Cardiac muscle cell (in vitro differentiated cells and primary cell): ENCODE measurements at regions not wholly inside any gene's neighbourhood (a gene's known extent, or its start where the extent isn't known, plus 50 kb on each side); places are given as distances from the start of the nearest gene placed in this dataset.
"Not testable (repeated sequence)": the region's sequence is repeated elsewhere in the genome, so short reads cannot be mapped to it uniquely, and the experiment has no call there.

Experiments
- DNase-seq, 2 donors: peaks; one replicate each; pipeline versions ENCODE4 v3.0.0 to v3.0.0-alpha.2; 2010 to 2017; ENCODE audit warnings: low read depth in 1 of 2, low spot score in 1 of 2
- H3K27ac ChIP-seq: fragments of 200-600 bp; sonication (generic); 2 replicates; pipeline ENCODE4 v1.5.1; 2016
- H3K27me3 ChIP-seq: fragments of 200-600 bp; sonication (generic); 2 replicates; pipeline ENCODE4 v1.6.0; 2016; ENCODE audit warnings: control low read depth
- H3K36me3 ChIP-seq: fragments of 200-600 bp; sonication (generic); 2 replicates; pipeline ENCODE4 v1.5.1; 2016; ENCODE audit warnings: control low read depth
- H3K4me1 ChIP-seq: fragments of 200-600 bp; sonication (generic); 2 replicates; pipeline ENCODE4 v1.8.1; 2017; ENCODE audit warnings: low read depth, mild to moderate bottlenecking, mixed run types
- H3K4me3 ChIP-seq: fragments of 200-600 bp; sonication (generic); 2 replicates; pipeline ENCODE4 v1.5.1; 2016; ENCODE audit warnings: mild to moderate bottlenecking
- H3K9me3 ChIP-seq: fragments of 200-600 bp; sonication (generic); 2 replicates; pipeline ENCODE4 v1.5.1; 2017; ENCODE audit warnings: low read depth, mild to moderate bottlenecking, control low read depth
- CTCF ChIP-seq: IDR thresholded peaks from 2 replicates; pipeline ENCODE4 v1.5.1; 2012; ENCODE audit warnings: low read depth, mild to moderate bottlenecking, low read length

- H3K4me3 ChIP-seq = no peak overlapping the region
- no peak overlapping the region for H3K27ac ChIP-seq
- no peaks in the 10 kb centered on the region for H3K4me1 ChIP-seq
- H3K36me3 ChIP-seq = no peaks in the 10 kb centered on the region
- DNase-seq = no peak
- no peak for TF ChIP-seq CTCF
- H3K9me3 ChIP-seq = no peaks in the 10 kb centered on the region
- H3K27me3 ChIP-seq = no peaks in the 10 kb centered on the region
Measured at GRCh38 chr2:208609166-208609804, 202.7 kb downstream of the PTH2R start.

DNA sequence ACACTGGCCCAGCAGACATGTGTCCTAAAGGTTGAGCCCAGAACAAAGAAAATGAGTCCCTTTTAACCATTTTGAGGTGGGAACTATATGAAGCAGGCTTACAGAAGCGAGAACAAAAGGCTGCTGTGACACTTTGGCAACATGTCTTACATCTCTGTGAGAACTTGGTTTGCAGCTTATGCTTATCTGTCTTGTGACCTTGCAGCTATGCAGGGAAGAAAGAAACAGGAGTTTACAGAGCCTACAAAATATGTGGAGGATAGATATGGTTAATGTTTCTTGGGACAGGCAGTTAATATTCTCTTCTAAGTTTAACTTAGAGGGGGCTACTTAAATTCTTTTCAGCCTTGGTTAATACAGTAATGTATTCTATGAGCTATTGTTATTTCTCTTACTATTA lies 209.1 kb downstream of the PTH2R start:
- H3K27me3 ChIP-seq = not testable (repeated sequence)

DNA sequence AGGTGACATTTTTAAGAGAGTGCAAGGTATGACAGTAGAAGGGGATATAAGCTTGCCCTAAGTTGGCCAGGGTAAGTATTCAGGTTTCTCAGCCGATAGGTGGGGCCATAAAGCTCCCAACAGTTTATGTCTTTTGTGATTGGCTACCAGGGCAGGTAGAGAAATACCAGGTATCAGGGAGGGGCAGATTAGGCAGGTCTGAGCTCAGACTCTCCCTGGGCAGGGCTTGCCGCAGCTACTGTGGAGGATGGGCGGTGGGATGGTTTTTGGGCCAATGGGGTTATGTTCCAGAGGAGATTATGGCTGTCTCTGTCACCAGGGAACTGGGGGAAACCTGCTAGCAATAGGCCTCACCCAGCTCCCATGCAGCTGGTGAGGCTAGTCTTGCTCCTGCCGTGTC lies 211.6 kb downstream of the PTH2R start:
- no peak for DNase-seq
- Histone ChIP-seq H3K27me3 (no peaks in the 10 kb centered on the region), H3K27ac (no peak overlapping the region), H3K4me3 (no peak overlapping the region), H3K9me3 (no peaks in the 10 kb centered on the region), H3K4me1 (no peaks in the 10 kb centered on the region), H3K36me3 (no peaks in the 10 kb centered on the region)
- no peak for TF ChIP-seq CTCF

More for the DNA sequence above, 209.1 kb downstream of the PTH2R start:
- H3K36me3 ChIP-seq, DNase-seq, H3K9me3 ChIP-seq, H3K4me1 ChIP-seq, H3K4me3 ChIP-seq, H3K27ac ChIP-seq: not testable (repeated sequence)

GRCh38 chr2:208619993-208620392 lies 213.4 kb downstream of the PTH2R start:
- no peak for TF ChIP-seq CTCF
- Histone ChIP-seq H3K27ac (no peak overlapping the region), H3K27me3 (no peaks in the 10 kb centered on the region), H3K4me1 (no peaks in the 10 kb centered on the region), H3K36me3 (no peaks in the 10 kb centered on the region), H3K4me3 (no peak overlapping the region), H3K9me3 (no peaks in the 10 kb centered on the region)
- no peak for DNase-seq

- Histone ChIP-seq H3K4me3 (no peak overlapping the region), H3K9me3 (no peaks in the 10 kb centered on the region), H3K36me3 (no peaks in the 10 kb centered on the region), H3K4me1 (no peaks in the 10 kb centered on the region), H3K27ac (no peak overlapping the region), H3K27me3 (no peaks in the 10 kb centered on the region)
- TF ChIP-seq CTCF = no peak
- DNase-seq = no peak
Measured at GRCh38 chr2:208620487-208620978, 213.9 kb downstream of the PTH2R start.

DNA sequence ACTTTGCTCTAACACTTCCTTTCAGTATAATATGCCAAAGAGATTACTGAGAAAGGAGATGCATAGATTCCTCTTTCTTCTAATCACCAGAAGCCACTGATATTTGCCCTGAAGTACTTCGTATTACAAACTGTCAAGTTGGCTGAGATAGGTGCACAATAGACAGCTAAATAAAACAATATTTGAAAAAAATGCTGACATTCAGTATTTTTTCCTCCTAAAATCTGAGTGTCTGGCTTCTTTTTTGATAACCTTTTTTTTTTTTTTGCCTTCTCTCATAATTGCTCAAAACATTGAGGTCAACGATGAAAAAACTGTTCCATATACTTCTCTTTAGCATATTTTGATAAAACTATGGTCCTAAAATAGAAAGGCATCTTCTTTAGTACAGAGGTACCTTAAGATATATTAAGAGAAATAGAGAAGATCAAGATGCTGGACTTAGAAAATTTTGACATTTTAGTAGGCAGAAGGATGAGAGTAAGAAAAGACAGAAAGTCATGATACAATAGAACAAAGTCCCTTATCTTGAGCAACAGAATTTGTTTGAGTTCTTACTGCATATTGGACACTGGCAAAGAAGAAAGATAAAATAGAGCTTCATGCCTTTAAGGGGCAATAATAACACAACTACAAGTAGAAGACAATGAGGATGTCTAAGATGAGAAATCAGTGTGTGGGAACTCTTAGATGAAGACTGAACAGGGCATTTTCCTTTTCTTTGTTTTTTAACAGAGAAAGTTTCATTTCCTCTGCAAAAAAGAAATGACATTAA lies 220.7 kb downstream of the PTH2R start:
- H3K4me3 ChIP-seq = no peak overlapping the region
- no peak overlapping the region for H3K27ac ChIP-seq
- no peaks in the 10 kb centered on the region for H3K9me3 ChIP-seq
- no peak for TF ChIP-seq CTCF
- peaks cover 6% of the 10 kb centered on the region for H3K4me1 ChIP-seq
- DNase-seq = no peak
- H3K27me3 ChIP-seq = peaks cover 32% of the 10 kb centered on the region
- no peaks in the 10 kb centered on the region for H3K36me3 ChIP-seq
